ENCODE measurements at regions not wholly inside any gene's neighbourhood (a gene's known extent, or its start where the extent isn't known, plus 50 kb on each side); places are given as distances from the start of the nearest gene placed in this dataset.
"Not testable (repeated sequence)": the region's sequence is repeated elsewhere in the genome, so short reads cannot be mapped to it uniquely, and the experiment has no call there.

- no peak for DNase-seq (ENCODE audit: low read depth)
These were observed 68.7 kb upstream of the HAND1 start for GRCh38 chr5:154546719-154547118.

DNA sequence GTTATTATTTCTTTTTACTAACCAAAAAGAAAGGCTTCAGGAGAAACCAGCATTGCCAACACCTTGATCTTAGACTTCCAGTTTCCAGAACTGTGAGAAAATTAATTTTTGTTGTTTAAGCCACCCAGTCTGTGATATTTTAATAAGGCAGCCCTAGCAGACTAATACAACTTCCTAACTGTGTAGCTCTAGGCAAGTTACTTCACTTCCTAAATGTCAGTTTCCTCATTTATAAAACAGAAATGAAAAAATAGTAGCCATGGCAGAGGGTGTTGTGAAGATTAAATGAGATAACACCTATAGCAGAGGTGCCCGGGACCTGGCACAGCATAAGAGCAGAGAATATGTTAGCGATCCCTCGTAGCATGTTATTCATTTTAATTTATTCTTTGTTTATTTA lies 66.6 kb upstream of the HAND1 start:
- no peak for DNase-seq (ENCODE audit: low read depth)

GRCh38 chr5:154543380-154543779 lies 65.4 kb upstream of the HAND1 start:
- peak; percentile 51 for DNase-seq (ENCODE audit: low read depth)

- peak; percentile 27 for DNase-seq (ENCODE audit: low read depth)
These were observed 64.6 kb upstream of the HAND1 start for GRCh38 chr5:154542581-154542980.

- no peak for DNase-seq (ENCODE audit: low read depth)
These were observed 64.0 kb upstream of the HAND1 start for GRCh38 chr5:154542000-154542399.

GRCh38 chr5:154541553-154541952 lies 63.5 kb upstream of the HAND1 start:
- no peak for DNase-seq (ENCODE audit: low read depth)

- DNase-seq (ENCODE audit: low read depth): no peak
These were observed 62.6 kb upstream of the HAND1 start for GRCh38 chr5:154540600-154540999.

- DNase-seq (ENCODE audit: low read depth): no peak
These were observed 60.5 kb upstream of the HAND1 start for GRCh38 chr5:154538492-154538891.

- DNase-seq (ENCODE audit: low read depth): not testable (repeated sequence)
These were observed 58.4 kb upstream of the HAND1 start for GRCh38 chr5:154536439-154536838.

GRCh38 chr5:154535535-154535934 lies 57.5 kb upstream of the HAND1 start:
- no peak for DNase-seq (ENCODE audit: low read depth)

GRCh38 chr5:154534457-154535050 lies 56.5 kb upstream of the HAND1 start:
- no peak for DNase-seq (ENCODE audit: low read depth)

- no peak for DNase-seq (ENCODE audit: low read depth)
These were observed 51.3 kb upstream of the HAND1 start for GRCh38 chr5:154529282-154529681.

GRCh38 chr5:154528005-154528594 lies 50.1 kb upstream of the HAND1 start:
- DNase-seq (ENCODE audit: low read depth): no peak
